Aorta (tissue), 5 donors: ENCODE measurements at regions not wholly inside any gene's neighbourhood (a gene's known extent, or its start where the extent isn't known, plus 50 kb on each side); places are given as distances from the start of the nearest gene placed in this dataset.

ENCODE experiments used
- ATAC-seq: fragments of 200-7000 bp; cut with Tn5 transposase; one replicate; pipeline ENCODE4 v1.9.1; 2022; ENCODE audit warnings: moderate library complexity; ENCODE audit not compliant: low FRiP score
- DNase-seq, 2 donors: peaks; one replicate each; pipeline ENCODE4 v3.0.0-alpha.2; 2020
- H3K27ac ChIP-seq, 2 donors: one replicate each; pipeline ENCODE4 v1.5.1; 2013; ENCODE audit warnings: low read length in 2 of 2, mild to moderate bottlenecking in 2 of 2, moderate library complexity in 2 of 2, control low read depth in 1 of 2, inconsistent platforms in 1 of 2, low read depth in 1 of 2
- H3K27me3 ChIP-seq, 2 donors: one replicate each; pipeline ENCODE4 v1.6.1; 2013; ENCODE audit warnings: control low read depth in 1 of 2, low read length in 1 of 2, mild to moderate bottlenecking in 1 of 2, moderate library complexity in 1 of 2; ENCODE audit not compliant: insufficient read depth in 2 of 2, control insufficient read depth in 1 of 2
- H3K36me3 ChIP-seq, 2 donors: one replicate each; pipeline ENCODE4 v1.6.1; 2013; ENCODE audit warnings: control low read depth in 1 of 2, low read length in 1 of 2, mild to moderate bottlenecking in 1 of 2; ENCODE audit not compliant: insufficient read depth in 2 of 2, control insufficient read depth in 1 of 2
- H3K4me1 ChIP-seq, 2 donors: one replicate each; pipeline ENCODE4 v1.6.1; 2013; ENCODE audit warnings: low read length in 2 of 2, control low read depth in 1 of 2, mild to moderate bottlenecking in 1 of 2, moderate library complexity in 1 of 2; ENCODE audit not compliant: insufficient read depth in 2 of 2, control insufficient read depth in 1 of 2
- H3K4me3 ChIP-seq, 2 donors: one replicate each; pipeline ENCODE4 v1.5.1; 2013; ENCODE audit warnings: low read length in 2 of 2, control low read depth in 1 of 2, mild to moderate bottlenecking in 1 of 2
- H3K9me3 ChIP-seq: one replicate; pipeline ENCODE4 v1.6.1; 2013; ENCODE audit warnings: mild to moderate bottlenecking, low read length; ENCODE audit not compliant: control insufficient read depth
- WGBS, 2 donors: extraction: QIAGEN DNeasy Blood & Tissue Kit; methylation state at CpG; one replicate each; pipeline ENCODE4 v1.1.7; 2013; 5-methylcytosine and 5-hydroxymethylcytosine counted together
- intact Hi-C, 2 donors: fragments of 100-400 bp; cut with DNase I; formaldehyde crosslinking; loops; one replicate each; pipeline versions ENCODE4 v1.14.2 to v1.15.0; 2022
- donor health status: healthy with polysubstance abuse.
- donor health status: Bipolar disorder and iron deficiency.
- donor health status: DM: no; HTN: no; CAD: no.
- donor health status: DM: no; HTN: no; CAD: no.
- donor health status: DM: yes; HTN: yes; CAD: no.

DNA sequence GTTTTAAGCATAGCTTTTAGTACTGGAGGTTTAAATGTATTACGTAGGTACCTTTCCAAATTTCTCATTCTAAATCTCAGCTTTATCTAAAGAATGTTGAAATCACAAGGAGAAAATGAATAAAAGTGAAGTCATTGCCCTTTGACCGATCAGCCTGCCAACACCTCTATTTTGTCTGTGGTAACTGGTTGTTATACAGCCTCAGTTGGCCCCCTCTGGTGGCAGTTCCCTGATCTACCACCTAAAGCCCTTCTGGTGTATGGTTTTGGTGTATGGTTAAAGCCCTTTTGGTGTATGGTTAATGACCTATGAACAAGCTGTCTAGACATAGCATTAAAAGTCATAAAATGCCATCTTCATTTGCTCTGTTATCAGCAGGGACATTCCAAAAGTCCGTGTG, 378.2 kb upstream of the AZI2 start:
- ATAC-seq = peak; percentile 69
- H3K4me1 ChIP-seq = peaks cover 0 to 4% of the 10 kb centered on the region in 2 donors
- WGBS, 2 donors = 19 to 24% methylated on average over 3 of the region's 3 CpGs
- intact Hi-C loops = loop anchor here in 1 of 2 donors (5.0 kb wide), 1 partner anchor 250 kb away; no protein-coding TSS in a partner anchor
- DNase-seq = peak; percentile 58 to 77
- H3K27ac ChIP-seq = no peak overlapping the region
- no peaks in the 10 kb centered on the region for H3K36me3 ChIP-seq
- H3K9me3 ChIP-seq = no peaks in the 10 kb centered on the region
- H3K4me3 ChIP-seq = no peak overlapping the region
- no peaks in the 10 kb centered on the region for H3K27me3 ChIP-seq

DNA sequence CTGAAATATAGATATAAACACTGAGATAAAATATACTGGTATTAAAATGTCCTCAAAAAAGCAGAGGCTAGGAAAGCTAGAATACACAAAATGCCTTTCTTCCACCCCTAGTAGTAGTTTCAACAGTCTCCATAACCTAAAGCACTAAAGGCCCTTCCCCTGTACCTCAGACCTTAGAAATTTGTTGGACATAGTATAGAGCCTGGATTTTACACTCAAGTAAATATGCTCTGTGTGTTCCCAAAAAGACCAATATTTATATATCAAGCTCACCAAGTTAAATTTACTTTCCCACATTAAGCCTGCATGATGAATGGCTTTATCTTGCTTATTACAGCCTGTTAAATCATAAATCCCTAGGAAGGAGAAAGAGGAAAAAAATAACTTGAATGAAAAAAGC, 378.7 kb upstream of the AZI2 start:
- H3K36me3 ChIP-seq = no peaks in the 10 kb centered on the region
- no peak for DNase-seq
- intact Hi-C loops = loop anchor here in 1 of 2 donors (5.0 kb wide), 1 partner anchor 250 kb away; no protein-coding TSS in a partner anchor
- H3K9me3 ChIP-seq = no peaks in the 10 kb centered on the region
- H3K27ac ChIP-seq = no peak overlapping the region
- H3K27me3 ChIP-seq = no peaks in the 10 kb centered on the region
- H3K4me3 ChIP-seq = no peak overlapping the region
- ATAC-seq = no peak
- peaks cover 0 to 4% of the 10 kb centered on the region in 2 donors for H3K4me1 ChIP-seq

DNA sequence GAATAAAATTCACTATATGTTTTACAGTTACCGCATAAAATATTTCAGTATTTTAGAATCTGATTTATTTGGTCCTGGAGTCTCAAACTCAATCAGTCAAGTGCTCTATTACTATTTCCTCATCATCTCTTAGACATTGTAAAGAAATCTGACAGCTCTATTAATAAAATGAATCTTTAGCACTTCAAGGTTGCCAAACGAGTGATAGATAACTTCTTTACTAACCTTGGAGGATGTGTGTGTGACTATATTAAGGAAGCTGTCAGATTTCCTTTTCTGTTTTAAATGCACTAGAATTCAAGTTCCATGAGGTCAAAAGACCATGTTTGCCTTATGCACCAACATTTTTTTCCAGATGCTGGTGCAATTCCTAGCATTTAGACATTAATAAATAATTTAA, 389.8 kb upstream of the AZI2 start:
- Histone ChIP-seq H3K4me3 (no peak overlapping the region), H3K27ac (no peak overlapping the region), H3K27me3 (no peaks in the 10 kb centered on the region), H3K4me1 (peaks cover 0 to 1% of the 10 kb centered on the region in 2 donors), H3K9me3 (no peaks in the 10 kb centered on the region), H3K36me3 (no peaks in the 10 kb centered on the region)
- intact Hi-C loops = no loop called here
- ATAC-seq = no peak
- DNase-seq = no peak
- 81 to 89% methylated on average over 2 of the region's 2 CpGs for WGBS, 2 donors

DNA sequence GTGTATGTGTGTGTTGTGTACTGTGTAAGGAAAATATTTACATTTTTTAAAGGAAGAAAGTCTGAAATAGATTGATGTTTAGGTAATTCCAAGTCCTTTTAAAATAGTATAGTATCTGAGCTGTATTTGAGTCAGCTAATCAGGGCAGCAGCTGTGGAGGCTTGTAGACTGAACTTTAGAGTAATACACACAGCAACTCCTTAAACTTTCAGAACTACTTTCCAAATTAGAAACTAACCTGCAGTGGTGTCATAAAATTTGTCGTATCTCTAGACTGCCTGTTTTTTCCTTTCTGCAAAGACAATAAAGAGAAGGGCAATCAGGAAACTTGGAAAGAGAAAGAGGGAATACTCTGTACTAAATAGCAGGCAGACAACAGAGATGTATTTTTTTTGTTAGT, 391.0 kb upstream of the AZI2 start:
- Histone ChIP-seq H3K27me3 (no peaks in the 10 kb centered on the region), H3K27ac (no peak overlapping the region), H3K36me3 (no peaks in the 10 kb centered on the region), H3K9me3 (no peaks in the 10 kb centered on the region), H3K4me1 (peaks cover 0 to 5% of the 10 kb centered on the region in 2 donors), H3K4me3 (no peak overlapping the region)
- WGBS, 2 donors = 14 to 17% methylated on average over 1 of the region's 1 CpG
- intact Hi-C loops = no loop called here
- ATAC-seq (no peak), DNase-seq (no peak)

DNA sequence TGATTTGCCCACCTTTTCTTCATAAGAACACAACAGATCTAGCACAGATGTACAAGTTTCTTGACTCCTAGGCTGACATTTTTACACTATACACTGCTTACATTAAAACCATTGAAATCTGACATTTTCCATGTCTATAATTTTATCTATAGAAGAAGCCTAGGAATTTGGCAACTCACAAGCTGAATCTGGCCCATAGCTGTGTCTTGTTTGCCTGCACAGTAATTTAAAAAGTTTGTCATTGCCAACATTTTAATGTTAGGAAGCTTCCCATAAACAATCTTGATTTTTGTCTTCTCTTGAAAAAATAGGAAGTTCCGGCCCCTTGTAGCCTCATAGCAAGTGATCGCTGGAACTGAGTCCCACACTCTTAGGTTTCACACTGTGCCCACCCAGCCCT, 394.6 kb upstream of the AZI2 start:
- H3K4me1 ChIP-seq = peaks cover 0 to 12% of the 10 kb centered on the region in 2 donors
- H3K9me3 ChIP-seq = no peaks in the 10 kb centered on the region
- no peak overlapping the region for H3K27ac ChIP-seq
- H3K36me3 ChIP-seq = no peaks in the 10 kb centered on the region
- intact Hi-C loops = no loop called here
- H3K4me3 ChIP-seq = no peak overlapping the region
- DNase-seq (no peak), ATAC-seq (no peak)
- WGBS, 2 donors = 91 to 95% methylated on average over 2 of the region's 2 CpGs
- H3K27me3 ChIP-seq = no peaks in the 10 kb centered on the region

DNA sequence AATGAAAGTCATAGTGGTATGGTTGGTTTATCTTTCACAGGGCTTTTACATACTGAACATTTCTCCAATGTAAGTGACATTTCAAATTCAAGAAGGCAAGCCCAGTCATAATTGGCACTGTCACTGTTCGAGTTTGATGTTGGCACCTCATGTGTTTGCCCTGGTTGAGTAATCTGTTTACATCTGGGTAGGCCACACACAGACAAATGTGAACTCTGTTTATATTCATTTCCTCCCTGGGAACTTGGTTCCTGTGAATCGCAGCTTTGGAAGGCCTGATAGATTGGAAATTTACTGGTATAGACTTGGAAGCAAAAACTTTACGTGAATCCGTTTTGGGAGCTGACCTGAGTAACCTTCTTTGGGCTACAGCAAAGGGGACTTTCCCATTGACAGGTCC, 395.2 kb upstream of the AZI2 start:
- DNase-seq = no peak
- Histone ChIP-seq H3K27ac (no peak overlapping the region), H3K4me1 (peaks cover 0 to 12% of the 10 kb centered on the region in 2 donors), H3K27me3 (no peaks in the 10 kb centered on the region), H3K36me3 (no peaks in the 10 kb centered on the region), H3K4me3 (no peak overlapping the region), H3K9me3 (no peaks in the 10 kb centered on the region)
- WGBS, 2 donors = 9 to 17% methylated on average over 4 of the region's 4 CpGs
- intact Hi-C loops = no loop called here
- ATAC-seq = no peak

DNA sequence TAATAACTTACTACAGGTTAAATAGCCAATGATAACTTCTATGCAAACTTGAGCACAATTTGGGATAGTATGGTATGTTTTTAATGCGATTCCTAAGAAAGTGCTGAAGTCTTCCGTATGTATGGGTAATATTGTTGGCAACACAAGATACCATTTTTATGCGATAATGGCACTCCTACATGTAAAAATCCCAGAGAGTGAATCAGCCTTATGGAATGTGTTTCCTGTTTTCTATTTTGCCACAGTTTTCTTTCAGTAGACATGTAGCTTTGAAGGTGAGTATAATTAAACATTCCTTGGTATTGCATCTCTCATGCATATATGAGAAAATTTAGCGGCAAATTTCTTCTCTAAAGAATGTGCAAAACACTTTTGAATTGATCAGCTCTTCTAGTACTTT, 396.8 kb upstream of the AZI2 start:
- no peaks in the 10 kb centered on the region for H3K9me3 ChIP-seq
- H3K27ac ChIP-seq = no peak overlapping the region
- DNase-seq (no peak), ATAC-seq (no peak)
- WGBS, 2 donors = 51 to 55% methylated on average over 4 of the region's 4 CpGs
- H3K36me3 ChIP-seq = no peaks in the 10 kb centered on the region
- H3K4me1 ChIP-seq = peaks cover 0 to 12% of the 10 kb centered on the region in 2 donors
- no peak overlapping the region for H3K4me3 ChIP-seq
- H3K27me3 ChIP-seq = no peaks in the 10 kb centered on the region
- intact Hi-C loops = no loop called here

DNA sequence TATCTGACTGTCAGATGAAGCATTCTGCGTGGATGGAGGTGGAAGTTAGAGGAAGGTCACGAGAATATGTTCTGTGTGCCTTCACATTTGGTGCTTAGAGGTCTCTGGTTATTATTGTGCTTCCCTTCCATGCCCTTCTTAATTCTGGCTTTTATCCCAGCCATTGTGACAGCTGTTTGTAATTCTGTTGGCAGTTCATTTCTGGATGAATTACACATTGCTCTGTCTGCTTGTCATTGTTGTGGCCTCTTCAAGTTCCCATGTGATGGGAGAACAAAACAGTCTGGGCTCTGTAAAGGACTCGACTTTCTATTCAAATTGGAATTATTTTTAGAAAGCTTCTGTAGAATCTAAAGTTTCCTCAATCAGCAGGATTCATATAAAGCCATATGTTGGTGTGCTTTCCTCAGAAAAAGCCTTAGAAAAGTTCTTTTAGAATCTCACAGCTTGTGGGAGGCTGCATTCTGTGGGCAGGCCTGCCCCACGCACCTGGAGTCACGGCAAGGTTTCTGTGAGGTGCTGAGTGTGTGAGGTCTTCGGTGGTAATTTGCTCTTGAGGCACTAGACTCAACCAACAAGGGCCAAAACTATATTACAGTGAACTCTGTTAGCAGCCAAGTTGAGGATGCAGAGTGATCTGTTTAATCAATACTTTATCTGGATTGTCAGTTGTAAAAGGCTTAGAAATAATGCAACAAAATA, 397.4 kb upstream of the AZI2 start:
- no peak for ATAC-seq

DNA sequence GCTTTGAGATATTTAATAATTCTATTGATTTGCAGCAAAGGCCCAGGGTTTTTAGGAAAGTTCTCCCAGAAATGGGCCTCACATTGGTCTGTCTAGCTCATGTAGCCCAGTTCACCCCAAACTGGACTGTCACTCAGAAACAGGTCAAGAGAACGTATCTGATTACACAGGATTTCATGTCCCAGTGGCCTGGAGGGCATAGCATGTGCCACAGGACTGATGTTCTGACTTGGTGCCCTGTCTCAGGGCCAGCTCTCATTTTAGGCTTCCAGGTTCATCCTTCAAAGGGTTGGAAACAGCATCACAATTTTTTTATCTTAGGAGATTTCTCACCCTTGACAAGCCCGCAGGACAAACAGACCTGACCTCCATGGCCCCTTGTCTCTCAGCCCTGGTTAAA, 398.4 kb upstream of the AZI2 start:
- Histone ChIP-seq H3K4me3 (no peak overlapping the region), H3K36me3 (no peaks in the 10 kb centered on the region), H3K27ac (no peak overlapping the region), H3K27me3 (no peaks in the 10 kb centered on the region), H3K4me1 (peaks cover 0 to 12% of the 10 kb centered on the region in 2 donors), H3K9me3 (no peaks in the 10 kb centered on the region)
- 88 to 94% methylated on average over 2 of the region's 2 CpGs for WGBS, 2 donors
- DNase-seq (no peak), ATAC-seq (no peak)
- intact Hi-C loops = no loop called here

More for the DNA sequence above, 397.4 kb upstream of the AZI2 start:
- intact Hi-C loops = no loop called here
- 63% methylated on average over 6 of the region's 6 CpGs for WGBS, 2 donors
- peaks cover 0 to 12% of the 10 kb centered on the region in 2 donors for H3K4me1 ChIP-seq
- no peak overlapping the region for H3K27ac ChIP-seq
- no peaks in the 10 kb centered on the region for H3K9me3 ChIP-seq
- no peaks in the 10 kb centered on the region for H3K27me3 ChIP-seq
- no peaks in the 10 kb centered on the region for H3K36me3 ChIP-seq
- no peak overlapping the region for H3K4me3 ChIP-seq
- no peak for DNase-seq
